Spleen (tissue), 7 donors: ENCODE measurements at regions not wholly inside any gene's neighbourhood (a gene's known extent, or its start where the extent isn't known, plus 50 kb on each side); places are given as distances from the start of the nearest gene placed in this dataset.

ENCODE experiments used
- POLR2A ChIP-seq, 3 donors: fragments of 450-650 bp; IDR thresholded peaks; one replicate each; pipeline ENCODE4 v1.5.1; 2017; ENCODE audit warnings: antibody characterized with exemption in 3 of 3, mild to moderate bottlenecking in 1 of 3
- POLR2AphosphoS5 ChIP-seq, 3 donors: sonication (generic); formaldehyde crosslinking; IDR thresholded peaks; one replicate each; pipeline ENCODE4 v1.5.1; 2017; ENCODE audit warnings: antibody characterized with exemption in 3 of 3
- TF ChIP-seq, protein P1 (sequence below), 11 experiments: fragments of 200-600 bp in 7 of 11; fragments of 450-650 bp in 4 of 11; sonication (generic) in 4 of 11; IDR thresholded peaks in 8 of 11; conservative IDR thresholded peaks in 3 of 11; 1 replicate in 7 of 11; 2 replicates in 4 of 11; pipeline versions ENCODE4 v1.4.0 to v1.8.0; 2016 to 2021; ENCODE audit warnings: antibody characterized with exemption in 11 of 11, inconsistent platforms in 4 of 11, mild to moderate bottlenecking in 1 of 11
- donor health status: DM: no; HTN: no; CAD: no; lungs with moderate emphysema.
- donor health status: DM: no; HTN: no; CAD: no.
- donor health status: DM: no; HTN: no; CAD: no.

DNA sequence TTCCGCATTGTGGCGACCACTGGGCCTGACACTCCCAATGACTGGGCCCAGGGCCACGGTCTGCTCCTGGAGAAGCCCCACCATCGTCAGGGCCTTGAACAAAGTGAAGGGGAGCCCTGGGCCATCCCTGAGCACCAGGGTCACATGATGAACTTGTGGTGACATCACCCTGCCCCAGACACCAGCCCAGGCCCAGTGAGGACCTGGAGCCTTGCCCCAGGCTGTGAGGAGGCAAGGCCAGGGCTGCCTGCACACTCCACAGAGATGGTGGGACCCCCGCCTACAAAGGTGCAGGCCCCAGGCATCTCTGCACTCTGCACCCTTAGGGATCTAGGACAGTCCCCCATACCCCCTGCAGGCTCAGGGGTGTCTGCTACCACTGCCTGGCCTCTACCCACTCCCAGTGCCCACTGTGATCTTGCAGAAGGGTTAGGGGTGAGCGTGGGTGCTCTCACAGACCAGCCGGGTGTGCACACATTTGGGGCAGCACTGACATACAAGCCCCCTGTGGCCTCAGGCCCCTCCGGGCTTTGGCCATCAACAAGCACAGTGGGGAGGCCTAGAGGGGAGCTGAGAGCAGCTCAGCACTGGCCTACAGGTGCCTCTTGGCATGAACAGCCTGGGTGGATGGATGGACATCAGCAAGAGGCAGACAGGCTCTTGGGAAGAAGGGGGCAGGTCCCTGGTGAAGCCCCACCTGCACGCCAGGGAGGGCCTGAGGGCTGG is 624.0 kb upstream of the LRRTM4 start:
- TF ChIP-seq, protein P1, sequence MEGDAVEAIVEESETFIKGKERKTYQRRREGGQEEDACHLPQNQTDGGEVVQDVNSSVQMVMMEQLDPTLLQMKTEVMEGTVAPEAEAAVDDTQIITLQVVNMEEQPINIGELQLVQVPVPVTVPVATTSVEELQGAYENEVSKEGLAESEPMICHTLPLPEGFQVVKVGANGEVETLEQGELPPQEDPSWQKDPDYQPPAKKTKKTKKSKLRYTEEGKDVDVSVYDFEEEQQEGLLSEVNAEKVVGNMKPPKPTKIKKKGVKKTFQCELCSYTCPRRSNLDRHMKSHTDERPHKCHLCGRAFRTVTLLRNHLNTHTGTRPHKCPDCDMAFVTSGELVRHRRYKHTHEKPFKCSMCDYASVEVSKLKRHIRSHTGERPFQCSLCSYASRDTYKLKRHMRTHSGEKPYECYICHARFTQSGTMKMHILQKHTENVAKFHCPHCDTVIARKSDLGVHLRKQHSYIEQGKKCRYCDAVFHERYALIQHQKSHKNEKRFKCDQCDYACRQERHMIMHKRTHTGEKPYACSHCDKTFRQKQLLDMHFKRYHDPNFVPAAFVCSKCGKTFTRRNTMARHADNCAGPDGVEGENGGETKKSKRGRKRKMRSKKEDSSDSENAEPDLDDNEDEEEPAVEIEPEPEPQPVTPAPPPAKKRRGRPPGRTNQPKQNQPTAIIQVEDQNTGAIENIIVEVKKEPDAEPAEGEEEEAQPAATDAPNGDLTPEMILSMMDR (IDR thresholded peaks at IDR 0.05 in 8 of 11, conservative IDR thresholded peaks at IDR 0.05 in 3 of 11) = no peak
- TF ChIP-seq POLR2A (IDR thresholded peaks at IDR 0.05) (no peak), POLR2AphosphoS5 (IDR thresholded peaks at IDR 0.05) (no peak)
